ENCODE measurements at regions not wholly inside any gene's neighbourhood (a gene's known extent, or its start where the extent isn't known, plus 50 kb on each side); places are given as distances from the start of the nearest gene placed in this dataset.

GRCh38 chr9:22285066-22285465 is 161.6 kb upstream of the DMRTA1 start:
- DNase-seq (ENCODE audit: low read depth in 2 of 2): no peak

GRCh38 chr9:22286661-22287060 is 160.0 kb upstream of the DMRTA1 start:
- no peak for DNase-seq (ENCODE audit: low read depth in 2 of 2)

- no peak for DNase-seq (ENCODE audit: low read depth in 2 of 2)
These were observed 158.0 kb upstream of the DMRTA1 start for GRCh38 chr9:22288661-22289060.

GRCh38 chr9:22307013-22307711 is 139.5 kb upstream of the DMRTA1 start:
- peak; percentile 4 to 18 for DNase-seq (ENCODE audit: low read depth in 2 of 2)

GRCh38 chr9:22308177-22308576 is 138.4 kb upstream of the DMRTA1 start:
- no peak for DNase-seq (ENCODE audit: low read depth in 2 of 2)

GRCh38 chr9:22316645-22317044 is 130.0 kb upstream of the DMRTA1 start:
- DNase-seq (ENCODE audit: low read depth in 2 of 2): no peak

GRCh38 chr9:22331533-22331932 is 115.1 kb upstream of the DMRTA1 start:
- DNase-seq (ENCODE audit: low read depth in 2 of 2): no peak

- DNase-seq (ENCODE audit: low read depth in 2 of 2): no peak
These were observed 114.4 kb upstream of the DMRTA1 start for GRCh38 chr9:22332202-22332601.

GRCh38 chr9:22337261-22337660 is 109.4 kb upstream of the DMRTA1 start:
- no peak for DNase-seq (ENCODE audit: low read depth in 2 of 2)

GRCh38 chr9:22342491-22343217 is 104.0 kb upstream of the DMRTA1 start:
- DNase-seq (ENCODE audit: low read depth in 2 of 2): peak in 1 of 2 experiments; percentile 4

- DNase-seq (ENCODE audit: low read depth in 2 of 2): no peak
These were observed 103.4 kb upstream of the DMRTA1 start for GRCh38 chr9:22343218-22343611.

GRCh38 chr9:22354699-22355384 is 91.8 kb upstream of the DMRTA1 start:
- DNase-seq (ENCODE audit: low read depth in 2 of 2): no peak

- DNase-seq (ENCODE audit: low read depth in 2 of 2): no peak
These were observed 89.6 kb upstream of the DMRTA1 start for GRCh38 chr9:22356985-22357384.

- no peak for DNase-seq (ENCODE audit: low read depth in 2 of 2)
These were observed 83.2 kb upstream of the DMRTA1 start for GRCh38 chr9:22363421-22363887.

- no peak for DNase-seq (ENCODE audit: low read depth in 2 of 2)
These were observed 73.0 kb upstream of the DMRTA1 start for GRCh38 chr9:22373636-22374035.

- DNase-seq (ENCODE audit: low read depth in 2 of 2): no peak
These were observed 72.6 kb upstream of the DMRTA1 start for GRCh38 chr9:22374051-22374450.

GRCh38 chr9:22379272-22379671 is 67.4 kb upstream of the DMRTA1 start:
- DNase-seq (ENCODE audit: low read depth in 2 of 2): no peak

- no peak for DNase-seq (ENCODE audit: low read depth in 2 of 2)
These were observed 65.5 kb upstream of the DMRTA1 start for GRCh38 chr9:22381170-22381569.

- no peak for DNase-seq (ENCODE audit: low read depth in 2 of 2)
These were observed 64.3 kb upstream of the DMRTA1 start for GRCh38 chr9:22382331-22382730.

GRCh38 chr9:22383718-22384117 is 62.9 kb upstream of the DMRTA1 start:
- DNase-seq (ENCODE audit: low read depth in 2 of 2): no peak

GRCh38 chr9:22389271-22389670 is 57.4 kb upstream of the DMRTA1 start:
- DNase-seq (ENCODE audit: low read depth in 2 of 2): no peak

- no peak for DNase-seq (ENCODE audit: low read depth in 2 of 2)
These were observed 54.1 kb upstream of the DMRTA1 start for GRCh38 chr9:22392523-22392922.

GRCh38 chr9:22395687-22396141 is 50.9 kb upstream of the DMRTA1 start:
- peak in 1 of 2 experiments; percentile 1 for DNase-seq (ENCODE audit: low read depth in 2 of 2)

Data from fibroblast of skin of left quadriceps (primary cell).